ENCODE measurements at regions not wholly inside any gene's neighbourhood (a gene's known extent, or its start where the extent isn't known, plus 50 kb on each side); places are given as distances from the start of the nearest gene placed in this dataset.

DNA sequence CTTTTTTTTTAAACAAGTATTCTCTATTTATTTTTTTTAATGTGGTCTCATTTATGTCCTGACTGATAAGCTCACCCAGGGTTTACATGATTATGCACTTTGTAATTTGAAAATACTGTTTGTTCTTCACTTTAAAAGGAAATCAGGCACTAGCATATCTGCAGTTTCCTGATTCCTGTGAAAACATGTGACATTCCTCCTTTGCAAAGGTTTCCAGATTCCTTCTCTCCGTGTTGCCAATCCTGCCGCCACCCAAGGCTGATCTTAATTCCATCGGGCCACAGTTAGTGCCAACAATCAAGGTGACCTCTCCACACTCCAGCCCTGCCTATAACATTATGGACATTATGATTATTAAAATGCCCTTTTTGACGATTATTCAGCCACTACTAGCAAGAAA is 225.4 kb downstream of the PCDH7 start:
- H3K4me3 Mint-ChIP-seq, result no peak overlapping the region
- Histone ChIP-seq H3K36me3 (ENCODE audit: control insufficient read depth, insufficient read depth, low read length) (no peaks in the 10 kb centered on the region), H3K27ac (ENCODE audit: low read length) (no peak overlapping the region), H3K4me3 (ENCODE audit: low read length) (no peak overlapping the region), H3K4me1 (ENCODE audit: control insufficient read depth, insufficient read depth, low read length) (no peaks in the 10 kb centered on the region), H3K9me3 (ENCODE audit: control insufficient read depth, insufficient read depth, low read length) (no peaks in the 10 kb centered on the region), H3K27me3 (ENCODE audit: control insufficient read depth, insufficient read depth, low read length) (no peaks in the 10 kb centered on the region)
- no peaks in the 10 kb centered on the region for H3K27me3 Mint-ChIP-seq (ENCODE audit: low read depth in 2 of 2)
- ATAC-seq, result no peak
- H3K27ac Mint-ChIP-seq, result no peak overlapping the region
- no peaks in the 10 kb centered on the region for H3K4me1 Mint-ChIP-seq
- peaks cover 10% of the 10 kb centered on the region for H3K36me3 Mint-ChIP-seq
- TF ChIP-seq, protein P1, sequence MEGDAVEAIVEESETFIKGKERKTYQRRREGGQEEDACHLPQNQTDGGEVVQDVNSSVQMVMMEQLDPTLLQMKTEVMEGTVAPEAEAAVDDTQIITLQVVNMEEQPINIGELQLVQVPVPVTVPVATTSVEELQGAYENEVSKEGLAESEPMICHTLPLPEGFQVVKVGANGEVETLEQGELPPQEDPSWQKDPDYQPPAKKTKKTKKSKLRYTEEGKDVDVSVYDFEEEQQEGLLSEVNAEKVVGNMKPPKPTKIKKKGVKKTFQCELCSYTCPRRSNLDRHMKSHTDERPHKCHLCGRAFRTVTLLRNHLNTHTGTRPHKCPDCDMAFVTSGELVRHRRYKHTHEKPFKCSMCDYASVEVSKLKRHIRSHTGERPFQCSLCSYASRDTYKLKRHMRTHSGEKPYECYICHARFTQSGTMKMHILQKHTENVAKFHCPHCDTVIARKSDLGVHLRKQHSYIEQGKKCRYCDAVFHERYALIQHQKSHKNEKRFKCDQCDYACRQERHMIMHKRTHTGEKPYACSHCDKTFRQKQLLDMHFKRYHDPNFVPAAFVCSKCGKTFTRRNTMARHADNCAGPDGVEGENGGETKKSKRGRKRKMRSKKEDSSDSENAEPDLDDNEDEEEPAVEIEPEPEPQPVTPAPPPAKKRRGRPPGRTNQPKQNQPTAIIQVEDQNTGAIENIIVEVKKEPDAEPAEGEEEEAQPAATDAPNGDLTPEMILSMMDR (IDR thresholded peaks at IDR 0.05), result no peak
- no peak for DNase-seq
- peaks cover 8 to 18% of the 10 kb centered on the region in 2 donors for H3K9me3 Mint-ChIP-seq
- 80% methylated on average over 4 of the region's 4 CpGs for WGBS (ENCODE audit: insufficient coverage)
- intact Hi-C loops (cut with micrococcal nuclease), result no loop called here

- no peak for DNase-seq
- H3K27ac ChIP-seq (ENCODE audit: low read length), result no peak overlapping the region
- intact Hi-C loops (cut with micrococcal nuclease), result no loop called here
Observed at GRCh38 chr4:30946288-30946687, 226.1 kb downstream of the PCDH7 start.

DNA sequence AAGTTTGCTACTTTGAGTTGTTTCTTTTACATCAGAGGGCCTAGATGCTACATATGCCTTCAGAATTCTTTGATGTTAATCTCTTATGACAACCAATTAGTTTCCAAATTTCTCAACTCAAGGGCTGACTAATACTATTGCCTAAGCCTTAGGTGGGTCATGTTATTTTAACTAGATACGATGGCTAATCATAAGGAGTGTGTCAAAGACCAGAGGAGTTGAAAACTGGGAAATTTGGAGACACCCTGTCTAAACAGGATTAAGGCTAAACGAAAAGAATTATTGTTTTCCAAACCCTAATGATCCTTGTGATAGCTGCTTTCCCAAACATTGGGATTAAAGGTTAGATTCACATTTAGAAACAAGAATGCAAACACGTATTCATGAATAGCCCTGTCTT is 228.5 kb downstream of the PCDH7 start:
- Mint-ChIP-seq H3K27me3 (ENCODE audit: low read depth in 2 of 2) (no peaks in the 10 kb centered on the region), H3K36me3 (peaks cover 10% of the 10 kb centered on the region), H3K27ac (no peak overlapping the region), H3K4me3 (no peak overlapping the region), H3K9me3 (peaks cover 9 to 23% of the 10 kb centered on the region in 2 donors), H3K4me1 (no peaks in the 10 kb centered on the region)
- Histone ChIP-seq H3K4me1 (ENCODE audit: control insufficient read depth, insufficient read depth, low read length) (no peaks in the 10 kb centered on the region), H3K9me3 (ENCODE audit: control insufficient read depth, insufficient read depth, low read length) (no peaks in the 10 kb centered on the region), H3K27ac (ENCODE audit: low read length) (no peak overlapping the region), H3K27me3 (ENCODE audit: control insufficient read depth, insufficient read depth, low read length) (no peaks in the 10 kb centered on the region), H3K36me3 (ENCODE audit: control insufficient read depth, insufficient read depth, low read length) (no peaks in the 10 kb centered on the region), H3K4me3 (ENCODE audit: low read length) (no peak overlapping the region)
- DNase-seq, result no peak
- WGBS (ENCODE audit: insufficient coverage), result 59% methylated on average over 2 of the region's 3 CpGs
- TF ChIP-seq, protein P1 (IDR thresholded peaks at IDR 0.05), result no peak
- no peak for ATAC-seq
- intact Hi-C loops (cut with micrococcal nuclease), result no loop called here

More at GRCh38 chr4:30946288-30946687, 226.1 kb downstream of the PCDH7 start:
- whole genome bisulfite sequencing (ENCODE audit: insufficient coverage), result 79% methylated on average over 1 of the region's 2 CpGs
- Histone ChIP-seq H3K4me1 (ENCODE audit: control insufficient read depth, insufficient read depth, low read length) (no peaks in the 10 kb centered on the region), H3K4me3 (ENCODE audit: low read length) (no peak overlapping the region), H3K9me3 (ENCODE audit: control insufficient read depth, insufficient read depth, low read length) (no peaks in the 10 kb centered on the region), H3K27me3 (ENCODE audit: control insufficient read depth, insufficient read depth, low read length) (no peaks in the 10 kb centered on the region), H3K36me3 (ENCODE audit: control insufficient read depth, insufficient read depth, low read length) (no peaks in the 10 kb centered on the region)
- H3K36me3 Mint-ChIP-seq, result peaks cover 10% of the 10 kb centered on the region
- TF ChIP-seq, protein P1 (IDR thresholded peaks at IDR 0.05), result no peak
- H3K4me3 Mint-ChIP-seq, result no peak overlapping the region
- peaks cover 8 to 18% of the 10 kb centered on the region in 2 donors for H3K9me3 Mint-ChIP-seq
- H3K27ac Mint-ChIP-seq, result no peak overlapping the region
- H3K4me1 Mint-ChIP-seq, result no peaks in the 10 kb centered on the region
- ATAC-seq, result no peak
- H3K27me3 Mint-ChIP-seq (ENCODE audit: low read depth in 2 of 2), result no peaks in the 10 kb centered on the region

DNA sequence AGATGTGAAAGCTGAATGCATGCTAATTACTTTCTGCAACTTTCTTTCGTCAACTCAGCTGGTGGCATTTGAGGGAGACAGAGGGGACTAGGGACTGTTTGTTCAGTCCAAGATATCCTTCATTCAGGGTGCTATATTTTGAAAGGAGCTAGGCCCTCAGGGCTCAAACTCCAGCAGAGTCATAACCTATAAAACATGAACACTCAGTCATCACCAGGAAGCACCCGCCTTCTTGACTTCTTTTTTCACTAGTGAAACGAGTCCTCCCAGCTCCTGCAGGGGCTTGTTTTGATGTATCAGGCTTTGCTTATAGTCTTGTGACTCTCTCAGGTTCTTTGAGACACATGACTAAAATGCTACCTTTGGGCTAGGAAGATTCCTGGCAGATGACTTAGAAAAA is 230.6 kb downstream of the PCDH7 start:
- H3K4me1 Mint-ChIP-seq, result no peaks in the 10 kb centered on the region

More for the DNA sequence above, 230.6 kb downstream of the PCDH7 start:
- H3K27me3 ChIP-seq (ENCODE audit: control insufficient read depth, insufficient read depth, low read length), result no peaks in the 10 kb centered on the region
- no peaks in the 10 kb centered on the region for H3K9me3 ChIP-seq (ENCODE audit: control insufficient read depth, insufficient read depth, low read length)
- DNase-seq (no peak), ATAC-seq (no peak)
- Mint-ChIP-seq H3K36me3 (peaks cover 10% of the 10 kb centered on the region), H3K27me3 (ENCODE audit: low read depth in 2 of 2) (no peaks in the 10 kb centered on the region), H3K4me3 (no peak overlapping the region), H3K27ac (no peak overlapping the region), H3K9me3 (peaks cover 9 to 23% of the 10 kb centered on the region in 2 donors)
- H3K27ac ChIP-seq (ENCODE audit: low read length), result no peak overlapping the region
- H3K4me3 ChIP-seq (ENCODE audit: low read length), result no peak overlapping the region
- TF ChIP-seq, protein P1 (IDR thresholded peaks at IDR 0.05), result no peak
- no peaks in the 10 kb centered on the region for H3K36me3 ChIP-seq (ENCODE audit: control insufficient read depth, insufficient read depth, low read length)
- H3K4me1 ChIP-seq (ENCODE audit: control insufficient read depth, insufficient read depth, low read length), result no peaks in the 10 kb centered on the region
- intact Hi-C loops (cut with micrococcal nuclease), result no loop called here
- WGBS (ENCODE audit: insufficient coverage), result 69% methylated on average over 3 of the region's 3 CpGs

Measured in natural killer cell (primary cell).